Lower leg skin (tissue), 3 donors: ENCODE measurements at regions not wholly inside any gene's neighbourhood (a gene's known extent, or its start where the extent isn't known, plus 50 kb on each side); places are given as distances from the start of the nearest gene placed in this dataset.

Experiments
- POLR2A ChIP-seq, 2 donors: fragments of 450-650 bp; IDR thresholded peaks; one replicate each; pipeline ENCODE4 v1.6.1; 2016 to 2017; ENCODE audit warnings: antibody characterized with exemption in 2 of 2, mild to moderate bottlenecking in 1 of 2, moderate library complexity in 1 of 2
- TF ChIP-seq, protein P1 (sequence below), 3 donors: fragments of 450-650 bp; IDR thresholded peaks; one replicate each; pipeline ENCODE4 v1.5.1; 2016; ENCODE audit warnings: antibody characterized with exemption in 3 of 3, mild to moderate bottlenecking in 3 of 3, moderate library complexity in 2 of 3

GRCh38 chr13:39811696-39812095 lies 156.2 kb downstream of the COG6 start:
- TF ChIP-seq, protein P1, sequence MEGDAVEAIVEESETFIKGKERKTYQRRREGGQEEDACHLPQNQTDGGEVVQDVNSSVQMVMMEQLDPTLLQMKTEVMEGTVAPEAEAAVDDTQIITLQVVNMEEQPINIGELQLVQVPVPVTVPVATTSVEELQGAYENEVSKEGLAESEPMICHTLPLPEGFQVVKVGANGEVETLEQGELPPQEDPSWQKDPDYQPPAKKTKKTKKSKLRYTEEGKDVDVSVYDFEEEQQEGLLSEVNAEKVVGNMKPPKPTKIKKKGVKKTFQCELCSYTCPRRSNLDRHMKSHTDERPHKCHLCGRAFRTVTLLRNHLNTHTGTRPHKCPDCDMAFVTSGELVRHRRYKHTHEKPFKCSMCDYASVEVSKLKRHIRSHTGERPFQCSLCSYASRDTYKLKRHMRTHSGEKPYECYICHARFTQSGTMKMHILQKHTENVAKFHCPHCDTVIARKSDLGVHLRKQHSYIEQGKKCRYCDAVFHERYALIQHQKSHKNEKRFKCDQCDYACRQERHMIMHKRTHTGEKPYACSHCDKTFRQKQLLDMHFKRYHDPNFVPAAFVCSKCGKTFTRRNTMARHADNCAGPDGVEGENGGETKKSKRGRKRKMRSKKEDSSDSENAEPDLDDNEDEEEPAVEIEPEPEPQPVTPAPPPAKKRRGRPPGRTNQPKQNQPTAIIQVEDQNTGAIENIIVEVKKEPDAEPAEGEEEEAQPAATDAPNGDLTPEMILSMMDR (IDR thresholded peaks at IDR 0.05) = no peak
- no peak for TF ChIP-seq POLR2A (IDR thresholded peaks at IDR 0.05)
